Nephron progenitor cell (in vitro differentiated cells): ENCODE measurements at regions not wholly inside any gene's neighbourhood (a gene's known extent, or its start where the extent isn't known, plus 50 kb on each side); places are given as distances from the start of the nearest gene placed in this dataset.

Source experiments
- DNase-seq: peaks from one replicate; pipeline ENCODE4 v3.0.0; 2021
- H3K27ac Mint-ChIP-seq: 2 replicates; pipeline ENCODE4 v1.8.0; 2021; ENCODE audit warnings: mild to moderate bottlenecking, moderate library complexity, mixed read lengths
- H3K27me3 Mint-ChIP-seq: 2 replicates; pipeline ENCODE4 v1.8.0; 2021; ENCODE audit warnings: mild to moderate bottlenecking, low read depth, mixed read lengths; ENCODE audit not compliant: poor library complexity
- H3K36me3 Mint-ChIP-seq: 2 replicates; pipeline ENCODE4 v1.8.0; 2021; ENCODE audit warnings: low read depth, mixed read lengths
- H3K4me1 Mint-ChIP-seq: 2 replicates; pipeline ENCODE4 v1.8.0; 2021; ENCODE audit warnings: mixed read lengths
- H3K4me3 Mint-ChIP-seq: 2 replicates; pipeline ENCODE4 v1.8.0; 2021; ENCODE audit warnings: mild to moderate bottlenecking, moderate library complexity, mixed read lengths
- H3K9me3 Mint-ChIP-seq: 2 replicates; pipeline ENCODE4 v1.8.0; 2021; ENCODE audit warnings: mild to moderate bottlenecking, moderate library complexity, mixed read lengths
- CTCF ChIP-seq: fragments of 200-600 bp; sonication (generic); IDR thresholded peaks from 2 replicates; pipeline ENCODE4 v1.5.0; 2021; ENCODE audit warnings: antibody characterized with exemption

- no peak overlapping the region for H3K4me3 Mint-ChIP-seq
- no peak for TF ChIP-seq CTCF
- H3K4me1 Mint-ChIP-seq = peaks cover 39% of the 10 kb centered on the region
- H3K27ac Mint-ChIP-seq = no peak overlapping the region
- H3K9me3 Mint-ChIP-seq = no peaks in the 10 kb centered on the region
- no peaks in the 10 kb centered on the region for H3K36me3 Mint-ChIP-seq
- DNase-seq = no peak
- H3K27me3 Mint-ChIP-seq = peaks cover 48% of the 10 kb centered on the region
Measured at GRCh38 chr2:118475622-118476205, 371.7 kb downstream of the EN1 start.

GRCh38 chr2:118474541-118474920 lies 372.9 kb downstream of the EN1 start:
- H3K36me3 Mint-ChIP-seq = no peaks in the 10 kb centered on the region
- H3K4me3 Mint-ChIP-seq = no peak overlapping the region
- DNase-seq = no peak
- H3K27me3 Mint-ChIP-seq = peaks cover 55% of the 10 kb centered on the region
- no peaks in the 10 kb centered on the region for H3K9me3 Mint-ChIP-seq
- peaks cover 39% of the 10 kb centered on the region for H3K4me1 Mint-ChIP-seq
- H3K27ac Mint-ChIP-seq = no peak overlapping the region
- TF ChIP-seq CTCF = no peak

- Mint-ChIP-seq H3K4me3 (no peak overlapping the region), H3K36me3 (no peaks in the 10 kb centered on the region), H3K27me3 (peaks cover 56% of the 10 kb centered on the region), H3K27ac (no peak overlapping the region), H3K4me1 (peaks cover 39% of the 10 kb centered on the region), H3K9me3 (no peaks in the 10 kb centered on the region)
- peak; percentile 13 for DNase-seq
- TF ChIP-seq CTCF = no peak
Measured at GRCh38 chr2:118473846-118474540, 373.5 kb downstream of the EN1 start.

- Mint-ChIP-seq H3K27me3 (peaks cover 56% of the 10 kb centered on the region), H3K9me3 (no peaks in the 10 kb centered on the region), H3K4me3 (no peak overlapping the region), H3K36me3 (no peaks in the 10 kb centered on the region), H3K4me1 (peaks cover 39% of the 10 kb centered on the region), H3K27ac (no peak overlapping the region)
- no peak for DNase-seq
- no peak for TF ChIP-seq CTCF
Measured at GRCh38 chr2:118473241-118473640, 374.2 kb downstream of the EN1 start.

GRCh38 chr2:118470297-118470696 lies 377.2 kb downstream of the EN1 start:
- no peak for TF ChIP-seq CTCF
- no peak overlapping the region for H3K4me3 Mint-ChIP-seq
- no peak overlapping the region for H3K27ac Mint-ChIP-seq
- H3K9me3 Mint-ChIP-seq = no peaks in the 10 kb centered on the region
- no peak for DNase-seq
- peaks cover 16% of the 10 kb centered on the region for H3K4me1 Mint-ChIP-seq
- peaks cover 54% of the 10 kb centered on the region for H3K27me3 Mint-ChIP-seq
- H3K36me3 Mint-ChIP-seq = no peaks in the 10 kb centered on the region

- H3K4me3 Mint-ChIP-seq = no peak overlapping the region
- H3K9me3 Mint-ChIP-seq = no peaks in the 10 kb centered on the region
- H3K27me3 Mint-ChIP-seq = peaks cover 50% of the 10 kb centered on the region
- TF ChIP-seq CTCF = no peak
- H3K36me3 Mint-ChIP-seq = no peaks in the 10 kb centered on the region
- no peak for DNase-seq
- H3K27ac Mint-ChIP-seq = no peak overlapping the region
- H3K4me1 Mint-ChIP-seq = peaks cover 5% of the 10 kb centered on the region
Measured at GRCh38 chr2:118469103-118469502, 378.3 kb downstream of the EN1 start.
